Testis (tissue), 2 donors: ENCODE measurements at regions not wholly inside any gene's neighbourhood (a gene's known extent, or its start where the extent isn't known, plus 50 kb on each side); places are given as distances from the start of the nearest gene placed in this dataset.

Experiments used
- DNase-seq: peaks from one replicate; pipeline ENCODE4 v3.0.0-alpha.2; 2019
- H3K27ac ChIP-seq, 2 donors: fragments of 200-600 bp; sonication (generic); one replicate each; pipeline ENCODE4 v1.5.1; 2019
- H3K27me3 ChIP-seq: fragments of 200-600 bp; sonication (generic); one replicate; pipeline ENCODE4 v1.5.1; 2019
- H3K36me3 ChIP-seq: fragments of 200-600 bp; sonication (generic); one replicate; pipeline ENCODE4 v1.5.1; 2017; ENCODE audit warnings: low read depth; ENCODE audit errors: missing control alignments
- H3K4me1 ChIP-seq: fragments of 200-600 bp; sonication (generic); one replicate; pipeline ENCODE4 v1.5.1; 2019
- H3K4me3 ChIP-seq, 2 donors: fragments of 200-600 bp; sonication (generic); one replicate each; pipeline ENCODE4 v1.5.1; 2017 to 2019
- H3K9me3 ChIP-seq: fragments of 200-600 bp; sonication (generic); one replicate; pipeline ENCODE4 v1.5.1; 2017
- POLR2A ChIP-seq: fragments of 450-650 bp; IDR thresholded peaks from one replicate; pipeline ENCODE4 v1.6.1; 2017; ENCODE audit warnings: antibody characterized with exemption, mild to moderate bottlenecking, moderate library complexity
- WGBS, 2 donors: methylation state at CpG; one replicate each; pipeline ENCODE4 v1.1.5; 2018; 5-methylcytosine and 5-hydroxymethylcytosine counted together
- intact Hi-C: fragments of 100-400 bp; cut with DNase I; formaldehyde crosslinking; loops from one replicate; pipeline ENCODE4 v1.15.1; 2023; ENCODE audit warnings: low total_unique reads
- TF ChIP-seq, protein P1 (sequence below), 3 experiments: fragments of 450-650 bp in 2 of 3; fragments of 200-600 bp in 1 of 3; sonication (generic) in 1 of 3; IDR thresholded peaks; one replicate each; pipeline ENCODE4 v1.5.1; 2016 to 2019; ENCODE audit warnings: antibody characterized with exemption in 3 of 3, mild to moderate bottlenecking in 2 of 3, moderate library complexity in 1 of 3

DNA sequence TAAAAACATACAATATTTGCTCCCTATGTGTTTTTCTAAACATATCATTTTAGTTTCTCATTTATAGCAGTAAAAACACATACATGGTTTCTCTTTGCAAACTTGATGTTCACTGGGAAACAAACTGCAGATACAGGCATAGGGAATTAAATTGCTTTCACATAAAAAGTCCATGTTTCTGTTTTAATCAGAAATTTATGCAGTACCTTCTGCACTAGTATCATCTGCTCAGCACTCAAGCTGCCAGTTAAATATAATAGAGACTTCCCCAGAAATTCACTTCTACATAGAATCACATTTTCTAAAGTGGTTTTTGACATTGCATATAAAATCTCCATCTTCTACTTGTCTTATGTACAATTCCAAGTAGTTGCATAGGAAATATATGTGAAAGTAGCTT is 1107.3 kb upstream of the NRXN1 start:
- Histone ChIP-seq H3K27ac (no peak overlapping the region), H3K27me3 (no peaks in the 10 kb centered on the region), H3K4me3 (no peak overlapping the region), H3K36me3 (no peaks in the 10 kb centered on the region), H3K9me3 (no peaks in the 10 kb centered on the region), H3K4me1 (no peaks in the 10 kb centered on the region)
- DNase-seq = no peak
- intact Hi-C loops = no loop called here
- TF ChIP-seq, protein P1, sequence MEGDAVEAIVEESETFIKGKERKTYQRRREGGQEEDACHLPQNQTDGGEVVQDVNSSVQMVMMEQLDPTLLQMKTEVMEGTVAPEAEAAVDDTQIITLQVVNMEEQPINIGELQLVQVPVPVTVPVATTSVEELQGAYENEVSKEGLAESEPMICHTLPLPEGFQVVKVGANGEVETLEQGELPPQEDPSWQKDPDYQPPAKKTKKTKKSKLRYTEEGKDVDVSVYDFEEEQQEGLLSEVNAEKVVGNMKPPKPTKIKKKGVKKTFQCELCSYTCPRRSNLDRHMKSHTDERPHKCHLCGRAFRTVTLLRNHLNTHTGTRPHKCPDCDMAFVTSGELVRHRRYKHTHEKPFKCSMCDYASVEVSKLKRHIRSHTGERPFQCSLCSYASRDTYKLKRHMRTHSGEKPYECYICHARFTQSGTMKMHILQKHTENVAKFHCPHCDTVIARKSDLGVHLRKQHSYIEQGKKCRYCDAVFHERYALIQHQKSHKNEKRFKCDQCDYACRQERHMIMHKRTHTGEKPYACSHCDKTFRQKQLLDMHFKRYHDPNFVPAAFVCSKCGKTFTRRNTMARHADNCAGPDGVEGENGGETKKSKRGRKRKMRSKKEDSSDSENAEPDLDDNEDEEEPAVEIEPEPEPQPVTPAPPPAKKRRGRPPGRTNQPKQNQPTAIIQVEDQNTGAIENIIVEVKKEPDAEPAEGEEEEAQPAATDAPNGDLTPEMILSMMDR (IDR thresholded peaks at IDR 0.05) = no peak
- no peak for TF ChIP-seq POLR2A

DNA sequence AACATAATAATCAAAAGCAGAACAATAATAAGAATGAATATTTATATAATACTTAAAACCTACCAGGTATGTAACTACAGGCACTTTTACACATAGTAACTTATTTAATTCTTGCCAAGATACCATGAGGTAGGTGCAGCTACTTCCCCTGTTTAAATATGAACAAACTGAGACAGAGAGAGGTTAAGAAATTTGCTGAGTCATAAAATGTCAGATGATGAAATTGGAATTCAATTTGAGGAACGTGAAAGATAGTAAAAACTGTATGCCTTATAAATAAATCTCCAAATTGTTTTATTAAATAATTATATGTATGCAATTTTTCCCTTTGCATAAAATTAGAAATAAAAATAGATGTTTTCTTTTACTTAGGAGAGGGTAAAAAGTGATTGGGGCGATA is 1103.3 kb upstream of the NRXN1 start:
- DNase-seq = no peak
- Histone ChIP-seq H3K27ac (no peak overlapping the region), H3K27me3 (no peaks in the 10 kb centered on the region), H3K4me3 (no peak overlapping the region), H3K9me3 (no peaks in the 10 kb centered on the region), H3K4me1 (no peaks in the 10 kb centered on the region), H3K36me3 (no peaks in the 10 kb centered on the region)
- no peak for TF ChIP-seq POLR2A
- TF ChIP-seq, protein P1 (IDR thresholded peaks at IDR 0.05) = no peak
- intact Hi-C loops = no loop called here
- 79 to 90% methylated on average over 2 of the region's 2 CpGs for WGBS, 2 donors

DNA sequence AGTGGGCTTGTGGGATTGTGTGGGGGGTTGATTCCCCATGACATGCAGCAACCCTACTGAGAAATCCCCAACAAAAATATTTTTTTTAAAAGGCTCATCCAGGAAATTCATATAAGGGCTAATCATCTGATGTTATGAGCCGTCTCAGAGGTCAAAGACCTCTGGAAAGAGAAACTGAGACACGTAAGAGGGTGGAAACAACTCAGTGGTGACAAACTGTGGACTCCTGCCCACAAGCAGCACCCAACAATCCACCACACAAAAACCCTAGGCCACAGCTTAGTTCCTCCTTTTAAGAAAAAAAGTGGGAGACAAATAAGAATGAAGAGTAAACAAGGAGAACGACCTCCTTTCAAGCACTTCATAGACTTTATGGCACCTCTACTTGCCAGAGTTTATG is 1096.1 kb upstream of the NRXN1 start:
- no peak overlapping the region for H3K4me3 ChIP-seq
- H3K36me3 ChIP-seq = no peaks in the 10 kb centered on the region
- no peaks in the 10 kb centered on the region for H3K27me3 ChIP-seq
- TF ChIP-seq, protein P1 (IDR thresholded peaks at IDR 0.05) = no peak
- TF ChIP-seq POLR2A = no peak
- no peaks in the 10 kb centered on the region for H3K4me1 ChIP-seq
- H3K9me3 ChIP-seq = no peaks in the 10 kb centered on the region
- no peak for DNase-seq
- WGBS, 2 donors = 70 to 77% methylated on average over 3 of the region's 3 CpGs
- intact Hi-C loops = no loop called here
- H3K27ac ChIP-seq = no peak overlapping the region

DNA sequence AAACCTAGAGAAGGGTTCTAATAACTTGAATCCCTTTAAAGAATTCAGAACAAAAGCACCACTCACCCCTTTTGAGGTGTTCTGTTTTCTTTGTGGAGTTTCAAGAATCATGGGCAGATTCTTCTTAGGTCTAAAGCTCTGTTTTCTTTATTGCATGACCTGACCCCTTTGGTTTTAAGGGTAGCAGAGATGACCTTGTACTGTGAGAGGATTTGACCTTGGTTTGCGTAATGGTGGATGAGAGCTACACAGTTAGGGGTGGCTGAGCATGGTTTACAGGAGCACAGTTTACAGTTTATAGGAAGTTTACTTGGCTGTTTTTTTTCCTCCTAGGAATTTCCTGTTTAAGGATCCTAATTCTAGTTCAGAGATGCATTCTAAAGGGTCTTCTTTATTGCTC is 1095.6 kb upstream of the NRXN1 start:
- no peak for TF ChIP-seq POLR2A
- TF ChIP-seq, protein P1 (IDR thresholded peaks at IDR 0.05) = no peak
- Histone ChIP-seq H3K4me1 (no peaks in the 10 kb centered on the region), H3K27me3 (no peaks in the 10 kb centered on the region), H3K4me3 (no peak overlapping the region), H3K27ac (no peak overlapping the region), H3K36me3 (no peaks in the 10 kb centered on the region), H3K9me3 (no peaks in the 10 kb centered on the region)
- no peak for DNase-seq
- 50 to 74% methylated on average over 1 of the region's 1 CpG for WGBS, 2 donors
- intact Hi-C loops = no loop called here

DNA sequence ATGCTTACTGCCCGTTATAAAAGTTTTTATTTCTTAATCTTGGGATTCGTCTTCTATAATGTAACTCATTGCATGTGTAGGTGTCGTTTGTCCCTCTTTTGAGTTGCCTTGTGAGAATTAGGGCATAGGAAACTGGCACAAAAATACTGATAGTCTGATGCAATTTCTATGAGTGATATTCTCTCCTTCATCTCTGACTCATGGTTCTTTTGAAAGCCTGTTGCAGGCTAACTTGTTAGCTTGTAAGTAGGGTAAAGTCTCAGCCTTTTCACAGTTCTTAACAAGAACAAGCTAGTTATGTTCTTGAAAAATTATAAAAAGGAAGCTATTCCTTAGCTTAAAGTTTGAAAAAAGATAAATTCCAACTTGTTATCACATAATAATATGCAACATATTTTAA is 1085.4 kb upstream of the NRXN1 start:
- DNase-seq = no peak
- Histone ChIP-seq H3K36me3 (no peaks in the 10 kb centered on the region), H3K27me3 (no peaks in the 10 kb centered on the region), H3K4me1 (no peaks in the 10 kb centered on the region), H3K27ac (no peak overlapping the region), H3K4me3 (no peak overlapping the region), H3K9me3 (no peaks in the 10 kb centered on the region)
- TF ChIP-seq, protein P1 (IDR thresholded peaks at IDR 0.05) = no peak
- TF ChIP-seq POLR2A = no peak
- intact Hi-C loops = no loop called here
- 88 to 89% methylated on average over 3 of the region's 3 CpGs for WGBS, 2 donors
